ENCODE measurements at regions not wholly inside any gene's neighbourhood (a gene's known extent, or its start where the extent isn't known, plus 50 kb on each side); places are given as distances from the start of the nearest gene placed in this dataset.

DNA sequence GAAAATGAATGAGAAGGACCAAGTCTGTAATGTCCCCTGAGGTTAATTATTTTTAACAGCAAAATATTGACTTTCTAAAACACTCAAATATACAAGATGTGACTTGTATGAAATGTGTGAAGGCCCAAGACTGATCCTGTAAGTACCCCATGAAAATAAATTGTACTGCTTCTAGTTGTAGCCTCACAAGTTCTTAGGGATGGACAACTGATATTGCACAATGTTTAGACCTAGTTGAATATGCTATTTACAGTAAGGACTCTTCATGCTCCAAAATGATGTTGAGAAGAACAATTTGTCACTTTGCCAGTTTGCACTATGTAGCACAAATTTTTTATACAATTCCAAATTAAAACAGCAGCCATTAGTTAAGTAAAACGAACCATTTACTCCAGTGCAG, 139.7 kb upstream of the GDNF start:
- TF ChIP-seq POLR2A (IDR thresholded peaks at IDR 0.05): no peak
- TF ChIP-seq, protein P1, sequence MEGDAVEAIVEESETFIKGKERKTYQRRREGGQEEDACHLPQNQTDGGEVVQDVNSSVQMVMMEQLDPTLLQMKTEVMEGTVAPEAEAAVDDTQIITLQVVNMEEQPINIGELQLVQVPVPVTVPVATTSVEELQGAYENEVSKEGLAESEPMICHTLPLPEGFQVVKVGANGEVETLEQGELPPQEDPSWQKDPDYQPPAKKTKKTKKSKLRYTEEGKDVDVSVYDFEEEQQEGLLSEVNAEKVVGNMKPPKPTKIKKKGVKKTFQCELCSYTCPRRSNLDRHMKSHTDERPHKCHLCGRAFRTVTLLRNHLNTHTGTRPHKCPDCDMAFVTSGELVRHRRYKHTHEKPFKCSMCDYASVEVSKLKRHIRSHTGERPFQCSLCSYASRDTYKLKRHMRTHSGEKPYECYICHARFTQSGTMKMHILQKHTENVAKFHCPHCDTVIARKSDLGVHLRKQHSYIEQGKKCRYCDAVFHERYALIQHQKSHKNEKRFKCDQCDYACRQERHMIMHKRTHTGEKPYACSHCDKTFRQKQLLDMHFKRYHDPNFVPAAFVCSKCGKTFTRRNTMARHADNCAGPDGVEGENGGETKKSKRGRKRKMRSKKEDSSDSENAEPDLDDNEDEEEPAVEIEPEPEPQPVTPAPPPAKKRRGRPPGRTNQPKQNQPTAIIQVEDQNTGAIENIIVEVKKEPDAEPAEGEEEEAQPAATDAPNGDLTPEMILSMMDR (IDR thresholded peaks at IDR 0.05): no peak
- no peak for TF ChIP-seq EP300 (IDR thresholded peaks at IDR 0.05)
